Smooth muscle cell (in vitro differentiated cells): ENCODE measurements at regions not wholly inside any gene's neighbourhood (a gene's known extent, or its start where the extent isn't known, plus 50 kb on each side); places are given as distances from the start of the nearest gene placed in this dataset.

Experiments used
- DNase-seq: peaks from one replicate; lab custom pipeline; 2025; ENCODE audit not compliant: unreplicated experiment; lab: John Stamatoyannopoulos, UW
- H2AFZ ChIP-seq: fragments of 200-600 bp; sonication (generic); 2 replicates; pipeline ENCODE4 v1.6.0; 2016; ENCODE audit warnings: antibody characterized with exemption, low read depth, mild to moderate bottlenecking
- H3F3A ChIP-seq: fragments of 200-600 bp; sonication (generic); 2 replicates; pipeline ENCODE4 v1.6.0; 2017; ENCODE audit warnings: antibody characterized with exemption, low read depth
- H3K27ac ChIP-seq: fragments of 200-600 bp; sonication (generic); 2 replicates; pipeline ENCODE4 v1.5.1; 2016; ENCODE audit warnings: low read depth, mild to moderate bottlenecking
- H3K27me3 ChIP-seq: fragments of 200-600 bp; sonication (generic); 2 replicates; pipeline ENCODE4 v1.6.1; 2016; ENCODE audit warnings: low read depth, mild to moderate bottlenecking
- H3K36me3 ChIP-seq: fragments of 200-600 bp; sonication (generic); 2 replicates; pipeline ENCODE4 v1.5.1; 2016; ENCODE audit warnings: low read depth
- H3K4me1 ChIP-seq: fragments of 200-600 bp; sonication (generic); 2 replicates; pipeline ENCODE4 v1.5.1; 2016; ENCODE audit warnings: low read depth
- H3K4me2 ChIP-seq: fragments of 200-600 bp; sonication (generic); 2 replicates; pipeline ENCODE4 v1.6.0; 2016; ENCODE audit warnings: mild to moderate bottlenecking
- H3K4me3 ChIP-seq: fragments of 200-600 bp; sonication (generic); 2 replicates; pipeline ENCODE4 v1.5.1; 2016; ENCODE audit warnings: mild to moderate bottlenecking
- H3K79me2 ChIP-seq: fragments of 200-600 bp; sonication (generic); 2 replicates; pipeline ENCODE4 v1.6.0; 2016; ENCODE audit warnings: low read depth, mild to moderate bottlenecking
- H3K9ac ChIP-seq: fragments of 200-600 bp; sonication (generic); 2 replicates; pipeline ENCODE4 v1.6.0; 2016; ENCODE audit warnings: low read depth
- H3K9me3 ChIP-seq: fragments of 200-600 bp; sonication (generic); replicated peaks from 2 replicates; pipeline ENCODE4 v1.5.1; 2016; ENCODE audit warnings: low read depth
- H4K20me1 ChIP-seq: fragments of 200-600 bp; sonication (generic); 2 replicates; pipeline ENCODE4 v1.6.0; 2016; ENCODE audit warnings: low read depth
- WGBS: methylation state at CpG from one replicate; pipeline ENCODE4 v1.1.7; 2016; ENCODE audit warnings: low lambda C conversion rate; 5-methylcytosine and 5-hydroxymethylcytosine counted together
- TF ChIP-seq, protein P1 (sequence below): fragments of 200-600 bp; sonication (generic); IDR thresholded peaks from 2 replicates; pipeline ENCODE4 v1.5.1; 2017; ENCODE audit warnings: borderline replicate concordance, mild to moderate bottlenecking, antibody characterized with exemption; ENCODE audit not compliant: insufficient read depth, poor library complexity, severe bottlenecking

DNA sequence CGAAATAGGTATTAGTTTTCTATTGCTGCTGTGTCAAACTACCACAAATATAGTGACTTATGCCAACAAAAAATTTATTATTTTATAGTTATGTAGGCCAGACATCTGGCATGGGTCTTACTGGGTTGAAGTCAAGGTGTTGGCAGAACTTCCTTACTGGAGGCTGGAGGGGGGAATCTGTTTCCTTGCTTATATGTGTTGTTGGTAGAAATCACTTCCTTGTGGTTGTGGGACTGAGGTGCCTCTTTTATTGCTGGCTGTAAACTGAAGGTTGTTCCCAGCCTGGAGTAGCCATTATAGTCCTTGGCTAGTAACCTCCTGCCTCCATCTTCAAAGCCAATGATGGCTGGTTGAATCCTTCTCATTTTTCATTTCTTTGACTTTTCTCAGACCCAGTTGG lies 439.8 kb upstream of the EEF2KMT start:
- no peaks in the 10 kb centered on the region for H3K9me3 ChIP-seq
- no peak overlapping the region for H3K4me3 ChIP-seq
- no peaks in the 10 kb centered on the region for H4K20me1 ChIP-seq
- TF ChIP-seq, protein P1, sequence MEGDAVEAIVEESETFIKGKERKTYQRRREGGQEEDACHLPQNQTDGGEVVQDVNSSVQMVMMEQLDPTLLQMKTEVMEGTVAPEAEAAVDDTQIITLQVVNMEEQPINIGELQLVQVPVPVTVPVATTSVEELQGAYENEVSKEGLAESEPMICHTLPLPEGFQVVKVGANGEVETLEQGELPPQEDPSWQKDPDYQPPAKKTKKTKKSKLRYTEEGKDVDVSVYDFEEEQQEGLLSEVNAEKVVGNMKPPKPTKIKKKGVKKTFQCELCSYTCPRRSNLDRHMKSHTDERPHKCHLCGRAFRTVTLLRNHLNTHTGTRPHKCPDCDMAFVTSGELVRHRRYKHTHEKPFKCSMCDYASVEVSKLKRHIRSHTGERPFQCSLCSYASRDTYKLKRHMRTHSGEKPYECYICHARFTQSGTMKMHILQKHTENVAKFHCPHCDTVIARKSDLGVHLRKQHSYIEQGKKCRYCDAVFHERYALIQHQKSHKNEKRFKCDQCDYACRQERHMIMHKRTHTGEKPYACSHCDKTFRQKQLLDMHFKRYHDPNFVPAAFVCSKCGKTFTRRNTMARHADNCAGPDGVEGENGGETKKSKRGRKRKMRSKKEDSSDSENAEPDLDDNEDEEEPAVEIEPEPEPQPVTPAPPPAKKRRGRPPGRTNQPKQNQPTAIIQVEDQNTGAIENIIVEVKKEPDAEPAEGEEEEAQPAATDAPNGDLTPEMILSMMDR = no peak
- H3K27me3 ChIP-seq = peaks cover 34% of the 10 kb centered on the region
- DNase-seq = no peak
- 88% methylated on average over 1 of the region's 1 CpG for WGBS
- H3K79me2 ChIP-seq = no peaks in the 10 kb centered on the region
- no peak overlapping the region for H3K9ac ChIP-seq
- H3K4me1 ChIP-seq = no peaks in the 10 kb centered on the region
- H3K36me3 ChIP-seq = no peaks in the 10 kb centered on the region
- no peak overlapping the region for H3K4me2 ChIP-seq
- no peak overlapping the region for H2AFZ ChIP-seq
- H3F3A ChIP-seq = no peaks in the 10 kb centered on the region
- no peak overlapping the region for H3K27ac ChIP-seq

DNA sequence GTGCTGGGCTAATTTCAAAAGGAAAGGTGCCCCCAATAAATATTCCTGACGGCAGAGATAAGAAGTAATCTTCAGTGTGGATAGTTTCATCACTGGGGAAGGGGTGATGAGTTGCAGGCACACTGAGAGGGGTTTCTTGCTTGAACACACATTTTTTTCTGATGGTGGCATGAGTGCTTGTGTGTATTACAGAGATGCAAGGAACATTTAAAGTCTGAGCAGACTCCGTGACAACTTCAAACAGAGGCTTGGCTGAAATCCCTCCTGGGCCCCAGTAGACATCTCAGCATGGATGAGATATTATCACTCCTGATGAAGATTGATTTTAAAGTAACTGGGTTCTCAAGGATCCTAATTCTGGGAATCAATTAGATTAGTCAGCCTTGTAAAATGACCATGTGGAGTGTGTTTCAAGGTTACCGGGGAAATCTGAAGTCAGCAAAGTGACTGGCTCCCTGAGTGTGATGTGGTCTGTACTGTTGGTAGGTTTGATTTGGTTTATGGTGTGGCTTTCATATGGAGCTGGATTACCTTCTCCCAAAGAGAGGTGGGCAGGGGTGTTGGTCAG lies 435.8 kb upstream of the EEF2KMT start:
- Histone ChIP-seq H3K36me3 (no peaks in the 10 kb centered on the region), H2AFZ (no peak overlapping the region), H3K27ac (no peak overlapping the region), H3K4me2 (no peak overlapping the region), H4K20me1 (no peaks in the 10 kb centered on the region), H3K9me3 (no peaks in the 10 kb centered on the region), H3K79me2 (no peaks in the 10 kb centered on the region), H3K9ac (no peak overlapping the region), H3F3A (no peaks in the 10 kb centered on the region), H3K4me1 (no peaks in the 10 kb centered on the region), H3K27me3 (peaks cover 46% of the 10 kb centered on the region), H3K4me3 (no peak overlapping the region)
- WGBS = 28% methylated on average over 3 of the region's 3 CpGs
- no peak for DNase-seq
- TF ChIP-seq, protein P1 = no peak

DNA sequence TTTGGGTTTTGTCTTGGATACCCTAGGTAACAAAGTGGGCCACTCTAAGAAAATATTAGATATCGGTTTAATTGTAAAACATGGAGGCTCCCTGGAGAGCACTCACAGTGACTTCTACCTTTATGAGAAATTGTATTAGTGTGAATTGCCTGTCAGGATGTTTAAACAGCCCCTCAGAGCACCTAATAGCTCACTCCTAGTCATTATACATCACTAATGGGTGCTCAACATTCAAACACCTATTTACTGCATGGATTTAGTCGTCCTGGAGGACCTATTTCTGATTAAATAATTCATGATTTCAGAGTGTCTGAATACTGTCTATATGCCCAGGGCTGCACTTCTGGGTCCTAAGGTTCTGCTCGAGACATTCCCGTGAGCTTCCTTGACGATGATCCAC lies 430.2 kb upstream of the EEF2KMT start:
- H3K27me3 ChIP-seq = peaks cover 90% of the 10 kb centered on the region
- no peak overlapping the region for H3K9ac ChIP-seq
- no peak overlapping the region for H3K27ac ChIP-seq
- WGBS = 92% methylated on average over 5 of the region's 5 CpGs
- H3F3A ChIP-seq = no peaks in the 10 kb centered on the region
- no peak overlapping the region for H3K4me3 ChIP-seq
- H3K79me2 ChIP-seq = no peaks in the 10 kb centered on the region
- no peak overlapping the region for H3K4me2 ChIP-seq
- peaks cover 7% of the 10 kb centered on the region for H3K4me1 ChIP-seq
- H4K20me1 ChIP-seq = no peaks in the 10 kb centered on the region
- no peaks in the 10 kb centered on the region for H3K36me3 ChIP-seq
- H2AFZ ChIP-seq = no peak overlapping the region
- TF ChIP-seq, protein P1 = no peak
- no peak for DNase-seq
- H3K9me3 ChIP-seq = no peaks in the 10 kb centered on the region

DNA sequence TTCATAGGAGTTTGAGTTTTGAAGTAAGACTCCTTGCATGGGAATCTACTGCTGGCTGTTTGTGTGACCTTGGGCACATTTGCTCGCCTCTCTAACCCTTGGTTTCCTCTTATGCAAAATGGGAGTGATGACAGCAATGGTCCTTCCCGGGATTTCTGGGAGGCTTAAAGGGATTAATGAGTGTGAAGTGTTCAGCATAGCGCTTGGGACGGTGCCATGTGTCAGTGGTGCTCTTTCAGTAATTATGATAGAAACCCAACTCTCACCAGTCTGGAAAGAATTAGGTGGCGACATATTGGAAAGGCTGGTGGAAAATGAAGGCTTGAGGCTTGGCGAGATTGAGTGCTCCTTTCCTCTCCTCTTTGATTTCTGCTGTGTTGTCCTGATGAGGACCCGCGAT lies 429.2 kb upstream of the EEF2KMT start:
- 50% methylated on average over 8 of the region's 8 CpGs for WGBS
- peaks cover 90% of the 10 kb centered on the region for H3K27me3 ChIP-seq
- no peaks in the 10 kb centered on the region for H3K79me2 ChIP-seq
- H3K9ac ChIP-seq = no peak overlapping the region
- H3K4me3 ChIP-seq = no peak overlapping the region
- TF ChIP-seq, protein P1 = no peak
- no peak overlapping the region for H3K4me2 ChIP-seq
- no peak overlapping the region for H3K27ac ChIP-seq
- H4K20me1 ChIP-seq = no peaks in the 10 kb centered on the region
- no peaks in the 10 kb centered on the region for H3F3A ChIP-seq
- no peak for DNase-seq
- H3K4me1 ChIP-seq = peaks cover 7% of the 10 kb centered on the region
- H2AFZ ChIP-seq = no peak overlapping the region
- H3K36me3 ChIP-seq = no peaks in the 10 kb centered on the region
- H3K9me3 ChIP-seq = no peaks in the 10 kb centered on the region
